ENCODE measurements at regions not wholly inside any gene's neighbourhood (a gene's known extent, or its start where the extent isn't known, plus 50 kb on each side); places are given as distances from the start of the nearest gene placed in this dataset.

GRCh38 chr13:23990455-23990854 lies 93.2 kb upstream of the C1QTNF9B start:
- no peak for DNase-seq (ENCODE audit: insufficient read length, low spot score)
- FAIRE-seq: no peak

GRCh38 chr13:23991119-23991518 lies 93.8 kb upstream of the C1QTNF9B start:
- no peak for TF ChIP-seq POLR2A (IDR thresholded peaks at IDR 0.05; ENCODE audit: low read depth, low read length)
- no peak for DNase-seq (ENCODE audit: insufficient read length, low spot score)
- no peak for FAIRE-seq

More at GRCh38 chr13:23990455-23990854, 93.2 kb upstream of the C1QTNF9B start:
- no peak for TF ChIP-seq POLR2A (IDR thresholded peaks at IDR 0.05; ENCODE audit: low read depth, low read length)

GRCh38 chr13:23992781-23993679 lies 95.7 kb upstream of the C1QTNF9B start:
- TF ChIP-seq POLR2A (IDR thresholded peaks at IDR 0.05; ENCODE audit: low read depth, low read length): no peak
- FAIRE-seq: no peak
- no peak for DNase-seq (ENCODE audit: insufficient read length, low spot score)

GRCh38 chr13:23993680-23993985 lies 96.3 kb upstream of the C1QTNF9B start:
- FAIRE-seq (no peak), DNase-seq (ENCODE audit: insufficient read length, low spot score) (no peak)
- no peak for TF ChIP-seq POLR2A (IDR thresholded peaks at IDR 0.05; ENCODE audit: low read depth, low read length)

GRCh38 chr13:23995283-23996073 lies 98.2 kb upstream of the C1QTNF9B start:
- FAIRE-seq: no peak
- DNase-seq (ENCODE audit: insufficient read length, low spot score): no peak
- TF ChIP-seq POLR2A (IDR thresholded peaks at IDR 0.05; ENCODE audit: low read depth, low read length): no peak

- TF ChIP-seq POLR2A (IDR thresholded peaks at IDR 0.05; ENCODE audit: low read depth, low read length): no peak
- DNase-seq (ENCODE audit: insufficient read length, low spot score) (no peak), FAIRE-seq (no peak)
These were observed 99.2 kb upstream of the C1QTNF9B start for GRCh38 chr13:23996456-23996855.

- no peak for TF ChIP-seq POLR2A (IDR thresholded peaks at IDR 0.05; ENCODE audit: low read depth, low read length)
- DNase-seq (ENCODE audit: insufficient read length, low spot score) (no peak), FAIRE-seq (no peak)
These were observed 102.1 kb upstream of the C1QTNF9B start for GRCh38 chr13:23999424-23999823.

- TF ChIP-seq POLR2A (IDR thresholded peaks at IDR 0.05; ENCODE audit: low read depth, low read length): no peak
- DNase-seq (ENCODE audit: insufficient read length, low spot score): no peak
- no peak for FAIRE-seq
These were observed 105.0 kb upstream of the C1QTNF9B start for GRCh38 chr13:24002206-24002815.

- DNase-seq (ENCODE audit: insufficient read length, low spot score) (no peak), FAIRE-seq (no peak)
- no peak for TF ChIP-seq POLR2A (IDR thresholded peaks at IDR 0.05; ENCODE audit: low read depth, low read length)
These were observed 107.0 kb upstream of the C1QTNF9B start for GRCh38 chr13:24004142-24004899.

GRCh38 chr13:24004971-24005370 lies 107.7 kb upstream of the C1QTNF9B start:
- no peak for FAIRE-seq
- no peak for TF ChIP-seq POLR2A (IDR thresholded peaks at IDR 0.05; ENCODE audit: low read depth, low read length)
- DNase-seq (ENCODE audit: insufficient read length, low spot score): no peak

GRCh38 chr13:24005755-24006281 lies 108.5 kb upstream of the C1QTNF9B start:
- FAIRE-seq: no peak
- DNase-seq (ENCODE audit: insufficient read length, low spot score): no peak
- TF ChIP-seq POLR2A (IDR thresholded peaks at IDR 0.05; ENCODE audit: low read depth, low read length): no peak

- no peak for TF ChIP-seq POLR2A (IDR thresholded peaks at IDR 0.05; ENCODE audit: low read depth, low read length)
- no peak for FAIRE-seq
- DNase-seq (ENCODE audit: insufficient read length, low spot score): no peak
These were observed 109.4 kb upstream of the C1QTNF9B start for GRCh38 chr13:24006520-24007248.
